WTC11 (cell line): ENCODE measurements at regions not wholly inside any gene's neighbourhood (a gene's known extent, or its start where the extent isn't known, plus 50 kb on each side); places are given as distances from the start of the nearest gene placed in this dataset.

Experiments
- ATAC-seq: fragments of 200-7000 bp; cut with Tn5 transposase; 2 replicates; pipeline ENCODE4 v1.10.0; 2021; ENCODE audit warnings: mild to moderate bottlenecking, moderate library complexity
- CTCF ChIA-PET: fragments of 300-600 bp; sonication (Branson Sonifier 250); formaldehyde crosslinking; loops from one replicate; lab custom pipeline; 2021; ENCODE audit warnings: antibody characterized with exemption; lab: Charles Lee
- POLR2A ChIA-PET: fragments of 350-600 bp; sonication (Branson Sonifier 250); formaldehyde crosslinking; loops from one replicate; lab custom pipeline; 2021; ENCODE audit warnings: antibody characterized with exemption; lab: Charles Lee
- DNase-seq: peaks from one replicate; pipeline ENCODE4 v3.0.0; 2021; ENCODE audit warnings: low spot score
- H3K27ac Mint-ChIP-seq: 2 replicates; pipeline ENCODE4 v1.8.0; 2021; ENCODE audit warnings: mixed read lengths
- H3K27me3 Mint-ChIP-seq: 2 replicates; pipeline ENCODE4 v1.8.0; 2021; ENCODE audit warnings: low read depth, mild to moderate bottlenecking, moderate library complexity, mixed read lengths
- H3K36me3 Mint-ChIP-seq: 2 replicates; pipeline ENCODE4 v1.8.0; 2021; ENCODE audit warnings: mixed read lengths
- H3K4me1 Mint-ChIP-seq: 2 replicates; pipeline ENCODE4 v1.8.0; 2022; ENCODE audit warnings: mixed read lengths
- H3K4me3 Mint-ChIP-seq: 2 replicates; pipeline ENCODE4 v1.8.0; 2021; ENCODE audit warnings: mild to moderate bottlenecking, moderate library complexity, mixed read lengths
- H3K9me3 Mint-ChIP-seq: 2 replicates; pipeline ENCODE4 v1.8.0; 2021; ENCODE audit warnings: mixed read lengths
- AFF4 ChIP-seq: sonication (generic); formaldehyde crosslinking; IDR thresholded peaks from 2 replicates; pipeline ENCODE4 v1.8.1; 2023; ENCODE audit warnings: mild to moderate bottlenecking, missing genetic modification reagents, borderline replicate concordance
- AR ChIP-seq: fragments of 250-450 bp; sonication (Bioruptor Pico); IDR thresholded peaks from 2 replicates; pipeline ENCODE4 v1.9.0; 2021; ENCODE audit warnings: mild to moderate bottlenecking
- ARID4B ChIP-seq: sonication (generic); formaldehyde crosslinking; IDR thresholded peaks from 2 replicates; pipeline ENCODE4 v1.8.0; 2023; ENCODE audit warnings: missing genetic modification reagents, mild to moderate bottlenecking, borderline replicate concordance
- CBFB ChIP-seq: sonication (generic); formaldehyde crosslinking; IDR thresholded peaks from 2 replicates; pipeline ENCODE4 v1.8.1; 2022; ENCODE audit warnings: mild to moderate bottlenecking, low read depth, missing genetic modification reagents
- CREM ChIP-seq: sonication (generic); formaldehyde crosslinking; IDR thresholded peaks from 2 replicates; pipeline ENCODE4 v1.8.1; 2022; ENCODE audit warnings: mild to moderate bottlenecking, missing genetic modification reagents, moderate library complexity
- GABPB1 ChIP-seq: sonication (generic); formaldehyde crosslinking; IDR thresholded peaks from 2 replicates; pipeline ENCODE4 v1.8.1; 2023; ENCODE audit warnings: mild to moderate bottlenecking, missing genetic modification reagents
- JAZF1 ChIP-seq: fragments of 250-450 bp; sonication (Bioruptor Pico); IDR thresholded peaks from 2 replicates; pipeline ENCODE4 v1.9.0; 2021; ENCODE audit warnings: moderate library complexity, mild to moderate bottlenecking, inconsistent platforms
- NR3C1 ChIP-seq: sonication (generic); formaldehyde crosslinking; conservative IDR thresholded peaks from 2 replicates; pipeline ENCODE4 v1.8.1; 2023; ENCODE audit warnings: low read depth, mild to moderate bottlenecking, missing genetic modification reagents
- PREB ChIP-seq: sonication (generic); formaldehyde crosslinking; IDR thresholded peaks from 2 replicates; pipeline ENCODE4 v1.8.1; 2022; ENCODE audit warnings: mild to moderate bottlenecking, missing genetic modification reagents, moderate library complexity, borderline replicate concordance
- SMAD4 ChIP-seq: sonication (generic); formaldehyde crosslinking; IDR thresholded peaks from 2 replicates; pipeline ENCODE4 v1.8.0; 2022; ENCODE audit warnings: mild to moderate bottlenecking, missing genetic modification reagents
- SOX15 ChIP-seq: fragments of 250-450 bp; sonication (Bioruptor Pico); IDR thresholded peaks from 2 replicates; pipeline ENCODE4 v1.9.0; 2021; ENCODE audit warnings: mild to moderate bottlenecking
- TCF7 ChIP-seq: sonication (generic); formaldehyde crosslinking; IDR thresholded peaks from 2 replicates; pipeline ENCODE4 v1.8.0; 2022; ENCODE audit warnings: mild to moderate bottlenecking, low read depth, missing genetic modification reagents, moderate library complexity
- TEAD1 ChIP-seq: sonication (generic); formaldehyde crosslinking; IDR thresholded peaks from 2 replicates; pipeline ENCODE4 v1.8.0; 2022; ENCODE audit warnings: mild to moderate bottlenecking, missing genetic modification reagents
- USF1 ChIP-seq: sonication (generic); formaldehyde crosslinking; IDR thresholded peaks from 2 replicates; pipeline ENCODE4 v1.8.0; 2022; ENCODE audit warnings: mild to moderate bottlenecking, missing genetic modification reagents
- ZMAT4 ChIP-seq: fragments of 250-450 bp; sonication (Bioruptor Pico); IDR thresholded peaks from 2 replicates; pipeline ENCODE4 v1.9.0; 2021; ENCODE audit warnings: mild to moderate bottlenecking
- ZNF121 ChIP-seq: sonication (generic); formaldehyde crosslinking; IDR thresholded peaks from 2 replicates; pipeline ENCODE4 v1.8.0; 2023; ENCODE audit warnings: missing genetic modification reagents
- ZNF219 ChIP-seq: sonication (generic); formaldehyde crosslinking; IDR thresholded peaks from 2 replicates; pipeline ENCODE4 v1.8.0; 2023; ENCODE audit warnings: missing genetic modification reagents, mild to moderate bottlenecking, borderline replicate concordance
- ZNF512 ChIP-seq: sonication (generic); formaldehyde crosslinking; IDR thresholded peaks from 2 replicates; pipeline ENCODE4 v1.8.1; 2022; ENCODE audit warnings: missing genetic modification reagents, borderline replicate concordance
- ZNF671 ChIP-seq: fragments of 250-450 bp; sonication (Bioruptor Pico); IDR thresholded peaks from 2 replicates; pipeline ENCODE4 v1.8.0; 2021; ENCODE audit warnings: mild to moderate bottlenecking

GRCh38 chr10:9965341-9965740 lies 1052.3 kb upstream of the CELF2 start:
- H3K27me3 Mint-ChIP-seq, result no peaks in the 10 kb centered on the region
- H3K9me3 Mint-ChIP-seq, result no peaks in the 10 kb centered on the region
- DNase-seq, result no peak
- TF ChIP-seq ZNF512 (no peak), ARID4B (CRISPR knock-in tag) (no peak), USF1 (CRISPR knock-in tag) (no peak), ZNF121 (CRISPR knock-in tag) (no peak), ZMAT4 (CRISPR knock-in tag) (no peak), PREB (CRISPR knock-in tag) (no peak), AFF4 (CRISPR knock-in tag) (no peak)
- TF ChIP-seq, all 79 proteins: peak for 0
- no peaks in the 10 kb centered on the region for H3K36me3 Mint-ChIP-seq
- POLR2A ChIA-PET, result no interaction called here
- no peak for ATAC-seq
- H3K27ac Mint-ChIP-seq, result no peak overlapping the region
- CTCF ChIA-PET, result no interaction called here
- no peak overlapping the region for H3K4me3 Mint-ChIP-seq
- H3K4me1 Mint-ChIP-seq, result no peaks in the 10 kb centered on the region

GRCh38 chr10:9986786-9987185 lies 1030.9 kb upstream of the CELF2 start:
- POLR2A ChIA-PET, result no interaction called here
- Mint-ChIP-seq H3K4me1 (peaks cover 4% of the 10 kb centered on the region), H3K36me3 (peaks cover 11% of the 10 kb centered on the region), H3K4me3 (no peak overlapping the region), H3K9me3 (peaks cover 40% of the 10 kb centered on the region), H3K27ac (no peak overlapping the region), H3K27me3 (no peaks in the 10 kb centered on the region)
- DNase-seq (no peak), ATAC-seq (no peak)
- CTCF ChIA-PET, result no interaction called here
- TF ChIP-seq SOX15 (CRISPR knock-in tag) (no peak), TCF7 (CRISPR knock-in tag) (no peak), CREM (CRISPR knock-in tag) (no peak), ZNF219 (CRISPR knock-in tag) (no peak), AR (CRISPR knock-in tag) (no peak), TEAD1 (CRISPR knock-in tag) (no peak), ZNF671 (no peak), NR3C1 (no peak), JAZF1 (CRISPR knock-in tag) (no peak), SMAD4 (CRISPR knock-in tag) (no peak), CBFB (CRISPR knock-in tag) (no peak), GABPB1 (CRISPR knock-in tag) (no peak)
